GM13976 (cell line): ENCODE measurements at regions not wholly inside any gene's neighbourhood (a gene's known extent, or its start where the extent isn't known, plus 50 kb on each side); places are given as distances from the start of the nearest gene placed in this dataset.

Experiments used
- DNase-seq: peaks from one replicate; pipeline ENCODE4 v3.0.0; 2012; ENCODE audit warnings: low spot score
- in situ Hi-C: fragments of 300-500 bp; cut with MboI; formaldehyde crosslinking; loops from one replicate; pipeline ENCODE4 v1.12.0; 2022; ENCODE audit warnings: low sequenced_read_pairs, mixed read lengths, inconsistent platforms; ENCODE audit not compliant: unreplicated experiment
- TF ChIP-seq, protein P1 (sequence below): IDR thresholded peaks from 2 replicates; pipeline ENCODE4 v1.5.1; 2012; ENCODE audit warnings: borderline replicate concordance, mild to moderate bottlenecking; ENCODE audit not compliant: insufficient read depth; ENCODE audit errors: extremely low read depth, missing control alignments, control extremely low read depth

DNA sequence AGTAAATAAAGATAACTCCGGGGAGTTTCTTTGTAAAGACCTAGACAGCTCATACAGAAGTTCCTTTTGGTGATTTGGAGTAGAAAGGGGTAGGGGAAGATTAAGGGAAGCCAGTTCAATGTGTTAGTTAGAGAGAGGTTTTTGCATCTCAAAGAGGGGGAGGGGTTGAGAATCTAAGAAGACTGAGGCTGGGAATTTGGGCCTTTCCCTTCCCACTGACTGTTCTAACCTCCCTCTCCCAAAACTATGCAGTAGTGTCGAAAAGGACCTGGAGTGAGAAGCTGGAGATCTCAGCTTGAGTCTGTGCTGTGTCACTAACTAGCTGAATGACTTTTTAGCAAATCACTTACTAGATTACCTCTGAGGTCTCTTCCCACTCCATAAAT, 55.7 kb upstream of the CCDC160 start:
- no peak for DNase-seq
- in situ Hi-C loops, result no loop called here
- TF ChIP-seq, protein P1, sequence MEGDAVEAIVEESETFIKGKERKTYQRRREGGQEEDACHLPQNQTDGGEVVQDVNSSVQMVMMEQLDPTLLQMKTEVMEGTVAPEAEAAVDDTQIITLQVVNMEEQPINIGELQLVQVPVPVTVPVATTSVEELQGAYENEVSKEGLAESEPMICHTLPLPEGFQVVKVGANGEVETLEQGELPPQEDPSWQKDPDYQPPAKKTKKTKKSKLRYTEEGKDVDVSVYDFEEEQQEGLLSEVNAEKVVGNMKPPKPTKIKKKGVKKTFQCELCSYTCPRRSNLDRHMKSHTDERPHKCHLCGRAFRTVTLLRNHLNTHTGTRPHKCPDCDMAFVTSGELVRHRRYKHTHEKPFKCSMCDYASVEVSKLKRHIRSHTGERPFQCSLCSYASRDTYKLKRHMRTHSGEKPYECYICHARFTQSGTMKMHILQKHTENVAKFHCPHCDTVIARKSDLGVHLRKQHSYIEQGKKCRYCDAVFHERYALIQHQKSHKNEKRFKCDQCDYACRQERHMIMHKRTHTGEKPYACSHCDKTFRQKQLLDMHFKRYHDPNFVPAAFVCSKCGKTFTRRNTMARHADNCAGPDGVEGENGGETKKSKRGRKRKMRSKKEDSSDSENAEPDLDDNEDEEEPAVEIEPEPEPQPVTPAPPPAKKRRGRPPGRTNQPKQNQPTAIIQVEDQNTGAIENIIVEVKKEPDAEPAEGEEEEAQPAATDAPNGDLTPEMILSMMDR, result no peak

GRCh38 chrX:134183665-134184064, 53.3 kb upstream of the CCDC160 start:
- DNase-seq, result no peak
- in situ Hi-C loops, result no loop called here
- TF ChIP-seq, protein P1, result no peak

DNA sequence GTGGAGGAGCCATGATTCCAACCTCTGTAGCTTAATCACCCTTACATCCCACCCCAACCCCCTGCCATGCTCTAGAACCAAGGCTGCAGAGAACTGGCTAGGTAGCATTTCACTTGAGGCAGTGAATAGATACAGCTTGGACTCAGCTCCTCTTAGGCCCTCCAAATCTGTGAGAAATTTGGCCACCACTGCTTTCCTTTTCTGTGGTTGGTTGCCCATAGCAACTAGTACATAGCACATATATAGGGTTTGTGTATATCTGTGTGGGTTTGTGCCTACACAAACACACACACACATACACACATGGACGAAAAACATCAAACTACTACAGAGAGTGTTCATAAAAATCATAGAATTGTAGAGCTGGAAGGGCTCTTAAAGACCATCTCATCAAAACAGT, 52.0 kb upstream of the CCDC160 start:
- in situ Hi-C loops, result no loop called here
- TF ChIP-seq, protein P1, result no peak
- DNase-seq, result no peak

DNA sequence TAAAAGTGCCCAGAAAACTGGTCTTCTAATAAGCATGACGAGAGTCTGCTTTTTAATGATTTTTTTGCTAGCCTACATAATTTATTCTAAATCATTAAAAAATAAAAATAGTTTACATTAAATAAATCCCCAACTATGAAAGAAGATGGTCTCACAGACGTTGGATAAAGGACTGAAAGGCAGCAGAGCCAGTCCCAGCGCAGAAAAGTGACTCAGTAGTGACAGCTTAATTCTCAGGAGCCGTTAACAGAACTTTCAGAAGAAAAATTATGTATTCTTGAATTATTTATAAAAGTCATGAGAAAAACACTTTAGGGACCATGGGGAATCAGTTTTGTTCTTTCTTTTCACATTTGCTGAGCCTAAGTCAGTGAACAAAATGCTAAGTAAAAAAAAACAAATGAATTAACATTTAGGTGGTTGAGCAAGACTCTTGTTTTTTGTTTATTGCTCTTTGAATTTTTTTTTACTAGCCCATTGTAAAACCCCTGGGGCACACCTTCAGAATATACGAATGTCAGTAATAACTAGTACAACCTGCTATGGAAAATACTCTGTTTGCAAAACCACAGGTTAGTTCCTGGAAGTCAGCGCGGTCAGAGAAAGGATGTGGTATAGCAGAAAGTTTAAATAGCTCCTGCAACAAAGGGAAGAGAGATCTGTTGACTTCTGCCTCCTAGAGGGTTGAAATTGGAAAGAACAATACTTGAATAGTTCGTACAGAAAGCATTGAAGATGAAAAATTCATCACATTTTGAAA, 50.4 kb upstream of the CCDC160 start:
- in situ Hi-C loops, result no loop called here
- peak; percentile 6 for DNase-seq
- TF ChIP-seq, protein P1, result no peak
